ENCODE measurements at regions not wholly inside any gene's neighbourhood (a gene's known extent, or its start where the extent isn't known, plus 50 kb on each side); places are given as distances from the start of the nearest gene placed in this dataset.
"Not testable (repeated sequence)": the region's sequence is repeated elsewhere in the genome, so short reads cannot be mapped to it uniquely, and the experiment has no call there.

DNA sequence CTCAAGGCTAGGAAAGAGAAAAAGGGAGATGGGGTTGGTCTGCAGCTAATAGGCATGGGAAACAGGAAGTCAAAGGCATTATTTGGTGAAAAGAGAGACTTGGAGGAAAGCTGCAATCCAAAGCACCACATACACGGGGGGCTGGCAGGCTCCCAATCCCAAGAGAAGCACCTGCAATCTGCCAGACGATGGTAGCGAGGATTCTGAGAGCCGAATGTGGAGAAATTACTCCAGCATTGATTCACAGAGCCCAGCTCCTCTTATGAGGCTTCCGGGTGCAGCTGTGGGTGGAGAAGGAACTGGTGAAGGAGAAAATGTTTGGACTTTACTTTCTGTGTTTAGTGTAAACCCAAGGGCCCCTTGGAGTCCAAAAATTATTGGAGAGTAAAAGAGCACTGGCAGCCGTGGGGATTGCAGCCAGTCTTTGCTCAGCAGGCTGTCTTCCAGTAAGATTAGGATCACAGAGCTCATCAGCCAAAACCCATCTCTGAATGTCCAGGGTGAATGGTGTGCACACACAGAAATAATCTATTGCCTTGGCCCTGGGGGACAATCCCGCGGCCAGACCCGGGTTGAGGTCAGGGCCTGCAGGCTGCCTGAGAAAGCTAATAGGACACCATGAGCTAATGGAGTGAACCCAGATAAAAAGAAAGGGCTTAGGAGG, 197.6 kb downstream of the KIT start:
- in situ Hi-C loops (cut with MboI; ENCODE audit: low sequenced_read_pairs) = no loop called here

DNA sequence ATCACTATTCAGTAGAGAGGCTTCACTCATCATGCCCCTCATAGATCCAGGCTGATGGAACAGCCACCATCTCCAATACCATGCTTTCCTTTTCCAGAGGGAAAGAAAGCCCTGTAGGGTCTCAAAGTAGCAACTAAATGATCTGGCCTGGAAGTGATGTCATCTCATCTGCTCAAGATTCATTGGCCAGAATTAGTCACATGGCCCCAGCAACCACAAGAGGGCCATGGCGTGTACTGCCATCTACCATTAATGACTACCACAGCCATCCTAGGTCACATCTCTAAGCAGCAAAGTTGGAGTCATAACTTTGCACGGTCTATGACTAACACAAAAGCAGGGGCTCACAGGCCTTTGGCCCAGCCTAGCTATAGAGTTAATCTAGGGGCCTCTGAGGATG, 194.8 kb downstream of the KIT start:
- in situ Hi-C loops (cut with MboI; ENCODE audit: low sequenced_read_pairs) = no loop called here

DNA sequence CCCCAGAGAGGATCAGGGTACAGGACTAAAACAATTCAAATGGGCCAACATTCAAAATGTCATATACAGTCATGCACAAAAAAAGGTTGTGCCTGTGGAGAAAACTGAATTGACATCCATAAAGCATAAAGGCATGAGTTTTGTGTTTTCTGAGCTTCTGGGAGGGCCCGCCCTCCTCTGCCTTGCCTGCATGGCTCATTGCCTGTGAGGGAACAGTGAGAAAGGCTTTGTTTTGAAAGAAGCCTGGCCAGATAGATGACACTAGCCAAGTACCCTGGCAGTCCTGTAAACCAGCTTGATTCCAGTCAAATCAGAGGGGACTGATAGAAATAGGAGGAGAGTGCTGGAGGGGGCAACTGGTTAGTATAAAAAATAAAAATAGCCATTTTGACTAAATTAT, 194.3 kb downstream of the KIT start:
- in situ Hi-C loops (cut with MboI; ENCODE audit: low sequenced_read_pairs) = no loop called here

DNA sequence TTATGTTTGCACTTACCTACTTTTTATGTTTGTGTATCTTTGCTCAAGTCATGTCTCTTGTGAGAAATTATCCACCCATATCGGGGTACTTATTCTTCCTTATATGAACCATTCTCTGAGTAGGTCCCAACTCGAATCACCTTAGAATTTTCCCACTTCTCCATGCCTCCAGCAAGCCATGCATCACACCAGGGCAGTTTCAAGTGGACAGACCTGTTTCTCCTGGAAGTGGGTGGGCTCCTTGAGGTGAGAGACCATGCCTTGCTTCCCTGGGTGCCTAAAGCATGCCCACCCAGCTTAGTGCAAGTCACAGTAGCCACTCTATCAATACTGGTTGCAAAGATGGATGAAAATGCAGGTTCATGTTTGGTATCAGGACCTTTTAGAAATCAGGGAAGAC, 187.2 kb downstream of the KIT start:
- in situ Hi-C loops (cut with MboI; ENCODE audit: low sequenced_read_pairs) = no loop called here

DNA sequence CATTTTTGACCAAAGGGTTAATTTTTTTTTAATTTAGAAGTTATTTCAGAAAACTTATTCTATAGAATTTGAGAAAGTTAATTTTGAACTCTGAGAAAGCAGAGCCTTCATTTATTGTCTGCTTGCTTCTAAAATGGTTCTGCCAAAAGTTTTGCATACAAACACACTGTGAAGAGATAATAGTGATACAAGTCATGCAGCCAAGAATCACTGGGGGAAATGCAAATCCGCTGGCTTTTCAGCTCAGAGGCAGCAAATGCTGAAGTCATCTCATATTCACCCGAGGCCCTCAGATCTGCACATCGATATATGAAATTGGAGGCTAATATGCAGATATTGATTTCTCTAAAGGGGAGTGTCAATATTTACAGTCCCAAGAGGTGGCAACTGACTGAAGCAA, 186.2 kb downstream of the KIT start:
- in situ Hi-C loops (cut with MboI; ENCODE audit: low sequenced_read_pairs) = no loop called here

DNA sequence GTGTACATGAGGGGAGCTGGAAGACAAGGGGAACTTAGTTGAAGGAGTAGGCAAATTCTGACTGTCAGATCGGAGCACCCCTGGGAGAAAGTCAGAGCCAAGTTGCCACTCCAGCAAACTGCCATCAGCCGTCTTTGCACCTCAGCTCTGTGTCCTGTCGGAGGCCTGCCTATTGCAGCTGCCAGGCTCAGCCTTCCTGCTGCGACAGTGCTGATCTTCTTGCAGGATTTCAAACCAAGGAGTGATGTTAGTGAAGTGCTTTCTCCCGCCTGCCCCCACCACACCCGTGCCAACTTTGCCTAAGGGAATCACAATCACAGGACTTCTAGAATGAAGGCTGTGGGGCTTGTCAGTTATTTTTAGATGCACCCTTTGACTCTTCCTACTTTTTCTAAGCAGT, 185.3 kb downstream of the KIT start:
- in situ Hi-C loops (cut with MboI; ENCODE audit: low sequenced_read_pairs) = no loop called here

DNA sequence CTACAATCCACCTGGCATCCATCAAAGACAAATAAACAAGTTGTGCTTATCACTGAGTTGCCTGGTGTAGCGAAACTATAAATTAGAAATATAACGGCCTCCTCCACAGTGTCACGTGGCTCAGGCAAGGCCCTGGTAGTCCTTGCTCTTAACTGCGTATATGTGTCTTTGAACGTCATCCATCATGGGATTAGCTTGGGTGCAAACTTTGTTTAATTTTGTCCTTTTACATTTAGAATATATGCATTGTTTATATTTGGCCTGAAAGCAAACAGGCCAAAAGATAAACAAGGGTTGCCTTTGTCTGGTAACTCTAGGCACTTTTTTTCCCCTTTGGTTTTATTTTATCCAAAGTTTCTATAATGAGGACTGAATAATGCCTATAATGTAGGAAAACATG, 184.9 kb downstream of the KIT start:
- in situ Hi-C loops (cut with MboI; ENCODE audit: low sequenced_read_pairs) = no loop called here

DNA sequence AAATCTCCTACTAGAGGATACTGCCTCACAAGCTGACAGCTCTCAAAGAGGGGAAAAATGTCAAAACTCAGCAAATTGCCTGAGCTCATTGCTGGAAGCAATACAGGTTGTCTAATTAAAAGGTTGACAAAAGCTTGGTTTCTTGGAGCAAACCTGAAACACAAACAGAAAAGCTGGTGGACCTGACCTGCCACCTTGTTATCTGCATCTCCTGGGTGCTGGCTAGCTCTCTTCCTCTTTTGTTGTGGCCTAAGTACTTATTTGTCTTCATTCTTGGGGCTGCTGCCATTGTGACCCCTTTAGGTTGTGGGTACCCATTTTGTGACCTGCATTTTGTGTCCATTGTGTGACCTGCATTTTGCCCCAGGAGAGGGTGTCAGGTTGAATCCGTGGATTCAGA, 184.5 kb downstream of the KIT start:
- in situ Hi-C loops (cut with MboI; ENCODE audit: low sequenced_read_pairs) = no loop called here

DNA sequence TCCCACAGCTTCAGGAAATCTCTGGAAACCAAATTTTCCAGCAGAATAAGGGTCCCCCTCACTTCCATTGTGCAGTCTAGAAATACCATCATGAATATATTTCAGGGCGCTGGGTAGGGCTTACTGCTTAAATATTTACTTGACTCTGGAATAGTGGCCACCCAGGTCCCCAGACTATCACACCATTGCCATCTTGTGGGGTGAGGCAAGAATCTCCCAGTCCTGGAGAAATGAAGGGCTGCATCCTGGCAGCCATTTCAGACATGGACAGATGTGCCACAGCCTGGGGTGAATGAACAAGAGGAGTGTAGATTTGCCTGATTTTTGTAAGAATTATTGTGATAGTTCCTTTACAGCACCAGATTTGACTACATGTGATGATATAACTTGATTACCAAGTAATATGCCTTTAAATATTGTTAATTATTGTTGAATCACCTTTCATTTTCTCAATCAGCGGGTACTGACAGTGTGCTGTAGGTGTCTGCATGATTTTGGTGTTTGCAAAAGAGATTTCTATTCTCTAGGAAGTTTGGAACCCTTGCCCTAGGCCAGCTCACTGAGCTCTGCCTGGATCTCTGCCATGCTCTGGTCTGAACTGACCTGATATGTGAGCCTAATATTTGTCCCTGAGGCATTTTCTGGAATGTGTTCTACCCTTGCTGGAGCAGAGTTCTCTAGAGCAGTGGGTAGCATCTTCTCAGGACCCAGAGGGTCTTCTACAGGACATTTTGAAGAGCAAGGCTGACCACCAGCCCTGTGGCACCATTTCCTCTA, 183.4 kb downstream of the KIT start:
- in situ Hi-C loops (cut with MboI; ENCODE audit: low sequenced_read_pairs) = no loop called here

DNA sequence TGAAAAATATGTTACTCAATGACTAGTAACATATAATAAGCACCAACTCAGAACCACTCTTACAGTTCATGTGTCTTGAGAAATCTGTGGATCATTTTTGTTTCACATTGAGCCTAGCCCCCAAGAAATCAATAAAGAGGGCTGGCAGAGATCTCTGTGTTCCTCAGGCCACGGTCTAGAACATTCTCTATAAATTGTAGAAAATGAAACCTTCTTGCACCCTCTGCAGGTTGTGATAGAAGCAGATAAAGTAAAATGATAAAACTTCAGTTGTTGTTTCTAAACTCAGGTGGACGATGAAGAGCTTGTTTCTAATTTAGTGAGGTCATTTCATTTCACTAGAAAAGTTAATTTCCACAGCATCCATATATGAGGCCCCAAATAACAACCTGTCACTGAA, 182.7 kb downstream of the KIT start:
- in situ Hi-C loops (cut with MboI; ENCODE audit: low sequenced_read_pairs) = no loop called here

DNA sequence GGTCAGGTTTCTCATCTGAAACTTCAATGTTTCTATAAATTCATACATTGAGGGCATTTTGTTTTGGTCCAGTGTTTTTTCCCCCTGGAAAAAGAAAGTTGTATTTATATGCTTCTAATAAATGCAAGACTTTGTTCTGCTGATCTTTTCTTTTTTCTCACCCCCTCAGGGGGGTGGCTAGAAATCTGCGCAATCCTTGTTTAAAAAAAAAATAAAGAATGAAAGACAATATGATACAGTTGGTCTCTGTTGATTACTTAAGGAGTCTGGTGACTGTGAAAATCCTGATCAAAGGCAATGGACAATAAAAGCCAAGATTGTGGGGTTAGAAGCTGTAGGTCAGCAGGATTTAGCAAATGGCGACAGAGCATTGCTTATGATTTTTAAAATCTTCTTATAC, 180.5 kb downstream of the KIT start:
- in situ Hi-C loops (cut with MboI; ENCODE audit: low sequenced_read_pairs) = no loop called here

DNA sequence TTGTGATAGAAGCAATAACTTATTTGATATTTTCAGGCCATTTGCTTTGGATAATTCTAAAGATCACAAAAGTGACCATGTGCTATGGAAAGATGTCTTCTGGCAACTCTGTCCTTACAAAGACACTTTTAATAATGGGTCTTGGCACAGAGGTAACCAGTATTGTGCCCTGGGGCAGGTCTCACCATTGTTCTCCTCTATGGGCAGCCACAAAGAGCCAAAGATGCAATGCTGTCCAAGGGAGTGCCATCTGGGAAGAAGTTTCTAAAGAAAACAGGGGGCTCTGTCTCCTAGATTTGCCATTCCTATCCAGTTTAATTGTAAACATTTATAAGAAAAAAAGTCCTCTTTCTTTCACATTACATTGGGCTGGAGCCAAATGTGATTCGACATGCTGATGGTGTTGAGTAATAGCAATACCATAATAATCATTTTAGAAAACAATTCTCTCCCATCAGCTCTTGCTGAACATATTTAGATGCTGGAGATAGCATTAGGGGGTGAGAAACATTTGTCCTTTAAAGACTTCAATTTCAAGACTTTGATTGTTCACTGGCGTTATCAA, 179.9 kb downstream of the KIT start:
- in situ Hi-C loops (cut with MboI; ENCODE audit: low sequenced_read_pairs) = no loop called here

DNA sequence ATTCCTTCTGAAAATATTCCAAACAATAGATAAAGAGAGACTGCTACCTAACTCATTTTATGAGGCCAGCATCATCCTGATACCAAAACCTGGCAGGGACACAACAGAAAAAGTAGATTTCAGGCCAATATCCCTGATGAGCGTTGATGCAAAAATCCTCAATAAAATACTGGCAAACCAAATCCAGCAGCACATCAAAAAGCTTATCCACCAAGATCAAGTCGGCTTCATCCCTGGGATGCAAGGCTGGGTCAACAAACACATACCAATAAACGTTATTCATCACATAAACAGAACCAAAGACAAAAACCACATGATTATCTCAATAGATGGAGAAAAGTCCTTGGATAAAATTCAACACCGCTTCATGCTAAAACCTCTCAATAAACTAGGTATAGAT, 170.6 kb downstream of the KIT start:
- in situ Hi-C loops (cut with MboI; ENCODE audit: low sequenced_read_pairs) = not testable (repeated sequence)

DNA sequence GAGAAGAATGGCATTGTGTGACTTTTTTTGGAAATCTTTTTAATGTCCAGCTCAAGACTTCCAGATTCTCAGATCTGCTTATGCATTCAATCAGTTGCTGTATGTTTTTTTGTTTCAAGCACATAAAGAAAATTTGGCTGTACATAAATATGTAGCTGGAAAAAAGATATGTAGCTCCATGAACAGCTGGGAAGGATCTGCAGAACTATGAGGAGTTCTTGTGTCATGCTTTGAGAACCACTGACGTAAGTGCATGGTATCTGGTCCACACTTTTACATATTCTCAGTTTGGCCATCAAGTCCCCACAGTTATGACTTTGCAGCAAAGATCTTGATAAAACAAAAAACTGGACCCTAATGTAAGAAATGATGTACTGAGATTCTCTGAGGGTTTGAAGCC, 165.9 kb downstream of the KIT start:
- in situ Hi-C loops (cut with MboI; ENCODE audit: low sequenced_read_pairs) = loop anchor here (25.0 kb wide), 1 partner anchor 136 kb away; no protein-coding TSS in a partner anchor

DNA sequence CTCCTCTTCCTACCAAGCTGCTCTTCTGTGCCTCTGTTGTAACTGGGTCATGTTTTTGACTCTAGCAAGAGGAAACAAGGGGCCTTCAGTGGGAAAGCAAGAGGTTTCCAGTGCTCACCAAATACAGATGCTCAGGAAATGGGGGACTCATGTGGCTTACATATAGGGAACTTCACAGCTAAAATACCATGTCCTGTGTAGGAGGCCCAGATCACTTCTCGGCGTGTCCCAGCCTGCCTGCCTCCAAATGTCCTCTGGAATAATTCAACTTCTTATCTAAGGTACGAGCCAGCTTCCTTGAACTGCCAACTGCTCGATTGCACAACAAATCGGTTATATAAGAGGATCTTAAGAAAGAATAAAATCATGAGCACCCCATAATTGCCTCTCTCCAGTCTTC, 161.3 kb downstream of the KIT start:
- in situ Hi-C loops (cut with MboI; ENCODE audit: low sequenced_read_pairs) = loop anchor here (25.0 kb wide), 1 partner anchor 132 kb away; no protein-coding TSS in a partner anchor

DNA sequence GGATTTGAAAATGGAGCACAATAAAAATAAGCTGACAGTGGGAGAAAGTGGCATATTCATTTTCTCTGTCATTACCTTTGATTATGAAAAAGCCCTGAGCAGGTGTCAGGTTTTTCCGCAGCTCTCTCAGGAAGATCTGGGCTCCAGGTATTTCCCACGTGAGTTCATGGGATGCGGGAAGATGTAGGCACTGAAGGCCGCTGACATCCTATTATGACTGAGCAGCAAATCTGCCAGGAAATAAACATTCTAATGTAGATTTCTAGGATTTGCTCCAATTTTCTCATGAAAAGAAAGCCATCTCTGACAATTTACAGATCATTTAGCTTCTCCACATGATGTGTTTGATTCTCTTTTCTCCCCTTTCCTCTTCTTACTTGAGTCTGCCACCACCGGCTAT, 160.7 kb downstream of the KIT start:
- in situ Hi-C loops (cut with MboI; ENCODE audit: low sequenced_read_pairs) = loop anchor here (25.0 kb wide), 1 partner anchor 131 kb away; no protein-coding TSS in a partner anchor

DNA sequence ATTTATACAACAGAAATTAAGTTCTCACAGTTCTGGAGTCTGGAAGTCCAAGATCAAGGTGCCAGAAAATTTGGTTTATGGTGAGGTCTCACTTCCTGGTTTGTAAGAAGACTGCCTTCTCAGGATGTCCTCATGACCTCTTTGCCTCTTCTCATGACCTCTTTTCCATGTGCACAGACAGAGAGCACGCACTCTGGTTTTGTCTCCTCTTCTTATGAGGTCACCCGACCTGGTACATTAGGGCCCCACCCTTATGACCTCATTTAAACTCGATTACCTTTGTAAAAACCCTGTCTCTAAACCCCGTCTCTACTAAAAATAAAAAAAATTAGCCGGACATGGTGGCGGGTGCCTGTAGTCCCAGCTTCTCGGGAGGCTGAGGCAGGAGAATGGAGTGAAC, 155.9 kb downstream of the KIT start:
- in situ Hi-C loops (cut with MboI; ENCODE audit: low sequenced_read_pairs) = loop anchor here (25.0 kb wide), 1 partner anchor 126 kb away; no protein-coding TSS in a partner anchor

DNA sequence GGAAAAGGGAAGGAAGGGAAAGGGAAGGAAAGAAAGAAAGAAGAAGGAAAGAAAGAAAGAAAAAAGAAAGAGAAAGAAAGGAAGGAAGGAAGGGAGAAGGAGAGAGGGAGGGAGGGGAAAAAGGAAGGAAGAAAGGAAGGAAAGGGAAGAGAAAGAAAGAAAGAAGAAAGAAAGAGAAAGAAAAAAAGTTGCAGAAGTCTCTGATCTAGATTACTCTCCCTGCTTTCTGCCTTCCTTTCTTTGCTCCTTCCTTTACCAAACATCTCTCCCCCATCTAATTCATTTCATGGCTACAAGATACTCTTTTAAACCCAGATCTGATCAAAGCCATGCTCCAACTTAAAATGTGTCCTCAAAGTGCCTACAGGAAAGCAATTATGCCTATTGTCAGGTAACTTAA, 148.6 kb downstream of the KIT start:
- in situ Hi-C loops (cut with MboI; ENCODE audit: low sequenced_read_pairs) = loop anchor here (25.0 kb wide), 1 partner anchor 119 kb away; no protein-coding TSS in a partner anchor

DNA sequence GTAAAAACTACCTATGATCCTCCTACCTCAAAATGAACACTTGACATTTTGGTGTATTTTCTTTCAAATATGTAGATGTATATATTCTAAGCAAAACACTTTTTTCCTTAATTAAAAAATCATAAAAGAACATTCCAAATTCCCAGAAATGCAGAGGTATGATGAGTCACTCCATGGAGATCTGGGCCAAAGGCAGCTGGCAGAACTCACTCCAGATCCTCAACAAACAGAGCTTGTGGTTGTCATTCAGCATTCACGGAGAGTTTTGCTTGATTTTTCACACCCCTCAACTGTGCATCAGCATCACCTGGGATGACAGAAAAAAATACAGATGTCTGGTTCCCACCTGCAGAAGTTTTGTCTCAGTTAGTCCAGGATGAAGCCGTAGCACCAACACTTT, 144.6 kb downstream of the KIT start:
- in situ Hi-C loops (cut with MboI; ENCODE audit: low sequenced_read_pairs) = loop anchor here (25.0 kb wide), 1 partner anchor 115 kb away; no protein-coding TSS in a partner anchor

DNA sequence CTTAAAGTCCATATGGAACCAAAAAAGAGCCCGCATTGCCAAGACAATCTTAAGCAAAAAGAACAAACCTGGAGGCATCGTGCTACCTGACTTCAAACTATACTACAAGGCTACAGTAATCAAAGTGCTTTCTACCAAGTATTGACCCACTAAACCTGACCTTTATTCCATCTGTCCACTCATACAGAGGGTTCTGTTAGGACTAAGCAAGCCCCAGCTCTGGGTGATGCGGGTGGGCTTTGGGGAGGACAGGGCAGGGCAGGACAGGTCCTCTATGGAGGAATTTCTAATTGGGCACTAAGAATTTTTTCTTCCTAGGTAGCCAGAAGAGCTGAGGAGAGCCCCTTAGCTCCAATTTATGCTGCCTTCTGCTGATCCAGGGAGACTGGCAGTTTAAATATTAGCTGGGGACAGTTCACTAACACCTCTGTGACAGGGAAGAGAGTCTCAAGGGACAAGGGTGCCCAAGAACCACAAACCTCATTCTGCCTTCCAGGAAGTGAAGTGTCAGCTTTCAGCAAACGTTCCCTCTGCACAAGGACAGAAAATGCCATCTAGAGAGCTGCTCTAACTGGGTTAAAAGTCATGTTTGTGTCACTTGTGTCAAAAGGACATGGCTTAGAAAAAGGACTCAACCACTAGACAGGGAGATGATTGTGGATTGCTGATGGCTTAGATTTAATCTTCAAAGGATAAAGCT, 143.2 kb downstream of the KIT start:
- in situ Hi-C loops (cut with MboI; ENCODE audit: low sequenced_read_pairs) = loop anchor here (25.0 kb wide), 1 partner anchor 114 kb away; no protein-coding TSS in a partner anchor

DNA sequence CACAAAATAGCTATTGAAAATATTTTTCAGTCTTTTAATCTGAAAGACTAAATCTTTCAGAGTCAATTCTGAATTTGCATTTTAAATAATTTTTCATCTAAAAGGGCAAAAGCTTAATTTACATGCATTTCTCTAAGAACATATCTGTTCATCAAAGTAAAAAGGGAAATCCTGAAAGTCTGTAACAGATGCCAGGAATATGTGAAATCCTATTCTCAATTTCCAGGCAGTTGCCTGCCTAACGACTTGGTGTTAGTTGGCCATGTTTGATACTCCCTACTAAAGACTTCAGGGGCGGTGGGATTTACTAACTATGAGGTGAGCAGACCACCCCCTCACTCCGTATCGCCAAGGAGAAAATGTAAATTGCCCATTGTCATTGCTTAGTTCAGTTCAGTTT, 136.8 kb downstream of the KIT start:
- in situ Hi-C loops (cut with MboI; ENCODE audit: low sequenced_read_pairs) = no loop called here
